Lower lobe of right lung (tissue), 2 donors: ENCODE measurements at regions not wholly inside any gene's neighbourhood (a gene's known extent, or its start where the extent isn't known, plus 50 kb on each side); places are given as distances from the start of the nearest gene placed in this dataset.

ENCODE experiments used
- ATAC-seq, 2 donors: fragments of 200-7000 bp; cut with Tn5 transposase; one replicate each; pipeline ENCODE4 v1.9.1; 2020 to 2022; ENCODE audit warnings: mild to moderate bottlenecking in 2 of 2, moderate library complexity in 2 of 2
- DNase-seq: peaks from one replicate; pipeline ENCODE4 v3.0.0-alpha.2; 2020
- H3K27ac ChIP-seq: fragments of 200-600 bp; one replicate; pipeline ENCODE4 v1.8.0; 2022
- H3K27me3 ChIP-seq: fragments of 200-600 bp; one replicate; pipeline ENCODE4 v1.8.0; 2022; ENCODE audit warnings: low read depth
- H3K36me3 ChIP-seq: fragments of 200-600 bp; one replicate; pipeline ENCODE4 v1.8.0; 2022; ENCODE audit warnings: mild to moderate bottlenecking
- H3K4me1 ChIP-seq: fragments of 200-600 bp; one replicate; pipeline ENCODE4 v1.8.0; 2022
- H3K4me3 ChIP-seq: fragments of 200-600 bp; one replicate; pipeline ENCODE4 v1.8.0; 2022; ENCODE audit warnings: mild to moderate bottlenecking
- H3K9me3 ChIP-seq: fragments of 200-600 bp; one replicate; pipeline ENCODE4 v1.8.0; 2022
- intact Hi-C: fragments of 100-400 bp; cut with DNase I; formaldehyde crosslinking; loops from one replicate; pipeline ENCODE4 v1.11.0; 2022
- TF ChIP-seq, protein P1 (sequence below): fragments of 200-600 bp; IDR thresholded peaks from one replicate; pipeline ENCODE4 v1.8.0; 2022; ENCODE audit warnings: antibody characterized with exemption, mild to moderate bottlenecking
- donor health status: DM: no; HTN: yes; CAD: no; lungs with severe emphysema.

DNA sequence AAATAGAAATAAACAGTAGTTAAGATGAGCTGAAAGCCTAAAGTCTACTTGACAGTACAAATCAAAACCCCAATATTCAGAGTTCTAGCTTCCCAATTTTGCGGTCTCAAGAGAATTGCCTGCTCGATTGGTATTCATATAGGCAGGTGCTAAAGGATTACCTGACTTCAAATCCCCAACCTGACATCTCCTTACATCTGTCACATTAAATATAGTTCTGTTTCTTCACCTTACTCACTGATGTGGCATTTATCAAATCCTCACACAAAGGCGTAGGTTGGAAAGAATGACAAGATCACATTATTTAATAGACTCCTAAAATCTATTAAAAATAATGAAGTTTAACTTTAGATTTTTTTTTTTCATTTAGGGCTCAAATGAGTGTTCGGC lies 72.8 kb upstream of the ANKH start:
- intact Hi-C loops, result no loop called here
- ATAC-seq (no peak), DNase-seq (no peak)
- TF ChIP-seq, protein P1, sequence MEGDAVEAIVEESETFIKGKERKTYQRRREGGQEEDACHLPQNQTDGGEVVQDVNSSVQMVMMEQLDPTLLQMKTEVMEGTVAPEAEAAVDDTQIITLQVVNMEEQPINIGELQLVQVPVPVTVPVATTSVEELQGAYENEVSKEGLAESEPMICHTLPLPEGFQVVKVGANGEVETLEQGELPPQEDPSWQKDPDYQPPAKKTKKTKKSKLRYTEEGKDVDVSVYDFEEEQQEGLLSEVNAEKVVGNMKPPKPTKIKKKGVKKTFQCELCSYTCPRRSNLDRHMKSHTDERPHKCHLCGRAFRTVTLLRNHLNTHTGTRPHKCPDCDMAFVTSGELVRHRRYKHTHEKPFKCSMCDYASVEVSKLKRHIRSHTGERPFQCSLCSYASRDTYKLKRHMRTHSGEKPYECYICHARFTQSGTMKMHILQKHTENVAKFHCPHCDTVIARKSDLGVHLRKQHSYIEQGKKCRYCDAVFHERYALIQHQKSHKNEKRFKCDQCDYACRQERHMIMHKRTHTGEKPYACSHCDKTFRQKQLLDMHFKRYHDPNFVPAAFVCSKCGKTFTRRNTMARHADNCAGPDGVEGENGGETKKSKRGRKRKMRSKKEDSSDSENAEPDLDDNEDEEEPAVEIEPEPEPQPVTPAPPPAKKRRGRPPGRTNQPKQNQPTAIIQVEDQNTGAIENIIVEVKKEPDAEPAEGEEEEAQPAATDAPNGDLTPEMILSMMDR, result no peak
- Histone ChIP-seq H3K27ac (no peak overlapping the region), H3K4me3 (no peak overlapping the region), H3K36me3 (no peaks in the 10 kb centered on the region), H3K9me3 (no peaks in the 10 kb centered on the region), H3K4me1 (no peaks in the 10 kb centered on the region), H3K27me3 (no peaks in the 10 kb centered on the region)

DNA sequence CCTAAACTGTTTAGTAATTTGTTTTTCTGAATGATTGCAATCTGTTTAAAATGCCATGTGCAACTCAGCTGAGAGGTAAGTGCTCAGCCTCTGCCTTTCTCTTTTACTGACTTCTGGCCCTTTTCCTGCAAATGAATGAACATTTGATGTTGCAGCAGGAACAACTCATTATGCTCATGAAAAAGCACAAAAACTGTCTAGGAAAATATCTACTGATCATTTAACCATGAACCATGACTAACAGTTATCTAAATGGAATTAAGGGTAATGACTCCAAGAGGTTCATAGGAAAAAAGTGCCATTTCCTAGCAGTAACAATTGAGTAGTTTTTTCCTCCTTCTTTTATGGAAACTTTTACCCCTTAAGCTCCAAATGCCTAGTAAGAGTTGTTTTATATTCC lies 70.6 kb upstream of the ANKH start:
- intact Hi-C loops, result no loop called here
- ATAC-seq (no peak), DNase-seq (no peak)
- Histone ChIP-seq H3K36me3 (no peaks in the 10 kb centered on the region), H3K27me3 (no peaks in the 10 kb centered on the region), H3K9me3 (no peaks in the 10 kb centered on the region), H3K4me3 (no peak overlapping the region), H3K4me1 (peaks cover 1% of the 10 kb centered on the region), H3K27ac (no peak overlapping the region)
- TF ChIP-seq, protein P1, result no peak

DNA sequence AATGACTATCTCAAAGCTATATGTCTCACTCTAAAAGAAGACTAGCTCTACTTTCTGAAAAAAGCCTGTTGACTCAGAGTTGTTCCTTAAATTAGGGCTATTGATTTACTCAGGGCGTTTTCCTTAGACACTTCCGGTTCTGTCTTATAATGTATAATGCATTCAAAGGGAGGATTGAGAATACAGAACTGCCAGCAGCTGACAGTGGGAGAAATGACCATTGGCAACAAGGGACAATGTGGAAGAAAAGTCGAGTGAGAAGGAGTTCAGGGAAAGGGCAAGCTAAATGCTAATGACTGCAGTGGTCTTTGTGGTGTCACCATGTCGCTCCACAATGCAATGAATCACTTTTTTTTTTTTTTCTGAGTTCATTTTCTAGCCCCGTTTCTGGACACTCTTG lies 65.7 kb upstream of the ANKH start:
- H3K4me3 ChIP-seq, result no peak overlapping the region
- H3K27me3 ChIP-seq, result no peaks in the 10 kb centered on the region
- H3K27ac ChIP-seq, result no peak overlapping the region
- H3K36me3 ChIP-seq, result no peaks in the 10 kb centered on the region
- no peaks in the 10 kb centered on the region for H3K9me3 ChIP-seq
- intact Hi-C loops, result no loop called here
- no peak for DNase-seq
- peak; percentile 45 to 75 for ATAC-seq
- TF ChIP-seq, protein P1, result no peak
- H3K4me1 ChIP-seq, result peaks cover 6% of the 10 kb centered on the region

DNA sequence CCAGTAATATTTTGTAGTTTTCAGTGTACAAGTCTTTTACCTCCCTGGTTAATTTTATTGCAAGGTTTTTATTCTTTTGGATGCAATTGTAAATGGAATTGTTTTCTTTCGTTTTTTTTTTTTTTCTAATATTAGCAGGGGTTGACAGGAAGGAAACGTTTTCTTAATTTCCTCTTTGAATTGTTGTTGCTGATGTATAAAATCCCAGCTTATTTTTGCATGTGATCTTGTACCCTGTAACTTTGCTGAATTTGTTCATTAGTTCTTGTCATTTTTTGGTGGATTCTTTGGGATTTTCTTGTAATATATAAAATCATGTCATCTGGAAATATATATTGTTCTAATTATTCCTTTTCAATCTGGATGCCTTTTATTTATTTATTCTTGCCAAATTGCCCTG lies 65.0 kb upstream of the ANKH start:
- intact Hi-C loops, result no loop called here
- no peak overlapping the region for H3K4me3 ChIP-seq
- ATAC-seq, result no peak
- TF ChIP-seq, protein P1, result no peak
- no peaks in the 10 kb centered on the region for H3K36me3 ChIP-seq
- H3K4me1 ChIP-seq, result peaks cover 6% of the 10 kb centered on the region
- DNase-seq, result no peak
- H3K9me3 ChIP-seq, result no peaks in the 10 kb centered on the region
- H3K27me3 ChIP-seq, result no peaks in the 10 kb centered on the region
- no peak overlapping the region for H3K27ac ChIP-seq

DNA sequence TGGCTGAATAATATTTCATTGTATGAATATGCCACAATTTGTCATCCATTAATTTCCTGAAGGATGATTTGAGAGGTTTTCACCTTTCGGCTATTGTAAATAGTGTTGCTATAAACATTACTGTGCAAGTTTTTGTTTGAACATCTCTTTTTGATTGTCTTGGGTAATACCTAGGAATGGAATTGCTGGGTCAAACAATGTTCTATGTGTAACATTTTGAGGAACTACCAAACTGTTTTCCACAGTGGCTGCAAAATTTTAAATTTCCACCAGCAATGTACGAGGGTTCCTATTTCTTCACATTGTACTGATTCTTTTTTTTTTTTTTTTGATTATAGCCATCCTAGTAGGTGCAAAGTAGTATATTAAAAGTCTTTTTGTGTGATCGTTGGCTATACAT lies 63.8 kb upstream of the ANKH start:
- Histone ChIP-seq H3K27ac (no peak overlapping the region), H3K36me3 (no peaks in the 10 kb centered on the region), H3K4me3 (no peak overlapping the region), H3K27me3 (no peaks in the 10 kb centered on the region), H3K4me1 (peaks cover 6% of the 10 kb centered on the region), H3K9me3 (no peaks in the 10 kb centered on the region)
- ATAC-seq (no peak), DNase-seq (no peak)
- intact Hi-C loops, result no loop called here
- TF ChIP-seq, protein P1, result no peak

DNA sequence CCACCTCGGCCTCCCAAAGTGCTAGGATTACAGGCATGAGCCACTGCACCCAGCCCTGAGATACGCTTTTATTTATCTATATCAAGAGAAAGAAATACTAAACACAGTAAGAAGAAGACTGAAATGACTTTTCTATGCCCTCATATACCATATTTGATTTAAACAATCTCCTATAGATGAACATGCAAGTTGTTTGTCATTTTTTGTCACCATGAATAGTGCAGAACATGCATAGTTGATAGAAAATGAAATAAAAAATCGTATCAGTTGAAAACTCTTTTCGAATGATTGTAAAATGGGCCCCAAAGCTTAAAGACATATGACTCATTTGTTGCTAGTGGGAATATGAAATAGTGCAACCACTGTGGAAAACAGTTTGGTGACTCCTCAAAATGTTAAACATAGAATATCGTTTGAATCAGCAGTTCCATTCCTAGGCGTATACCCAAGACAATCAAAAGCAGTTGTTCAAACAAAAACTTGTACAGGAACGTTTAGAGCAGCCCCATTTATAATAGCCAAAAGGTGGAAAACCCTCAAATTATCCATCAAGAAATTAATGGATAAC lies 61.4 kb upstream of the ANKH start:
- TF ChIP-seq, protein P1, result no peak
- no peak overlapping the region for H3K27ac ChIP-seq
- ATAC-seq, result no peak
- H3K36me3 ChIP-seq, result no peaks in the 10 kb centered on the region
- no peaks in the 10 kb centered on the region for H3K9me3 ChIP-seq
- no peak overlapping the region for H3K4me3 ChIP-seq
- no peak for DNase-seq
- intact Hi-C loops, result no loop called here
- no peaks in the 10 kb centered on the region for H3K27me3 ChIP-seq
- H3K4me1 ChIP-seq, result peaks cover 6% of the 10 kb centered on the region
